SK-N-MC (cell line): ENCODE measurements at regions not wholly inside any gene's neighbourhood (a gene's known extent, or its start where the extent isn't known, plus 50 kb on each side); places are given as distances from the start of the nearest gene placed in this dataset.
A peak's percentile ranks its signal among the peaks of the same experiment; 100 is the strongest.
"Not testable (repeated sequence)": the region's sequence is repeated elsewhere in the genome, so short reads cannot be mapped to it uniquely, and the experiment has no call there.

Source experiments
- DNase-seq: peaks from one replicate; pipeline ENCODE4 v3.0.0-alpha.2; 2011; ENCODE audit warnings: low read depth, low spot score
- H3K27ac ChIP-seq: fragments of 200-600 bp; sonication (generic); 2 replicates; pipeline ENCODE4 v1.5.1; 2016; ENCODE audit warnings: mixed run types
- H3K36me3 ChIP-seq: fragments of 200-600 bp; sonication (generic); 2 replicates; pipeline ENCODE4 v1.6.1; 2017; ENCODE audit warnings: antibody characterized with exemption, low read length, mixed read lengths; ENCODE audit not compliant: insufficient read depth
- H3K4me3 ChIP-seq: fragments of 200-600 bp; sonication (generic); 2 replicates; pipeline ENCODE4 v1.5.1; 2016
- H3K9ac ChIP-seq: fragments of 200-600 bp; sonication (generic); 2 replicates; pipeline ENCODE4 v1.8.0; 2017; ENCODE audit warnings: mixed run types, mixed read lengths; ENCODE audit not compliant: insufficient read length
- H3K9me3 ChIP-seq: fragments of 200-600 bp; sonication (generic); 2 replicates; pipeline ENCODE4 v1.6.1; 2017; ENCODE audit warnings: low read depth, mild to moderate bottlenecking, antibody characterized with exemption, low read length, moderate library complexity, mixed read lengths
- POLR2AphosphoS5 ChIP-seq: IDR thresholded peaks from 2 replicates; pipeline ENCODE4 v1.6.1; 2012; ENCODE audit warnings: mild to moderate bottlenecking, low read depth, low read length, borderline replicate concordance

DNA sequence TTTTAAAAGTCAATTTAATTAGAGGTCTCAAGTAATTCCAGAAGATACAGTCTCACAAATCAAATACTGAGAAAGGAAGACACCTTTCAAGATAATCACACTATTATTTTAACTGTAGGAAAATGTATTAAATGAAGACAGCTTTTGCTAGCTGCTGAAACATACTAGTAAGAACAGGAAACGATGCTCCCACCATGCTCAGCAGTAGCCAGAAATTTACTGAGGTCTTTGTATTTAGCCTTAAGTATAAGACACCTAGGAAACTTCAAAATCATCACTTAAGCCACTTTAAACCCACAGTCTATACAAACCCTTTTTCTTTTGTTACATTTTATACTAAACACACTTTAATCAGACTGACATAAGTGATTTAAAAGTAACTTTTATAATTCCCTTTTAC lies 72.7 kb upstream of the NPIPB12 start:
- not testable (repeated sequence) for H3K9me3 ChIP-seq, H3K4me3 ChIP-seq, H3K9ac ChIP-seq, H3K36me3 ChIP-seq, DNase-seq, H3K27ac ChIP-seq

DNA sequence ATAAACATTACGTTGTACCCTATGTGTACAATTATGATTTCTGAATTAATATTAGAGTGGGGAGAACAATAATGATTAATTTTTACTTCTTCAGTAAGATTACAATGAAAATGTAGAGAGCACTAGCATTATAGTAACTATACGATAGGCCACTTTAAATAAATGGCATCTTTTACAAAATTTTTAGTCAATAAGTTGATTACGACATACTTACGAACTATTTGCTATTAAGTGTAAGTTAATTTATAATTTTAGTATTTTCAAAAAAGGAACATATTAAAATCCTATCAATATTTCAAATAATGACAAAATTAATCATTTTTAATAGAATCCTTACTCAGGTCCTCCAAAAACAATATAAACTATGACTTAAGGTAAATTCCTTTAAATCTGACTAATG lies 75.6 kb upstream of the NPIPB12 start:
- not testable (repeated sequence) for H3K36me3 ChIP-seq, H3K4me3 ChIP-seq, H3K9me3 ChIP-seq, H3K9ac ChIP-seq, DNase-seq, H3K27ac ChIP-seq

- H3K4me3 ChIP-seq, H3K36me3 ChIP-seq, H3K27ac ChIP-seq, DNase-seq, H3K9ac ChIP-seq, H3K9me3 ChIP-seq: not testable (repeated sequence)
Observed at GRCh38 chr16:29591919-29592318, 71.1 kb upstream of the SPN start.

- not testable (repeated sequence) for H3K9me3 ChIP-seq, DNase-seq, H3K27ac ChIP-seq
Observed at GRCh38 chr16:29594269-29594925, 68.7 kb upstream of the SPN start.

GRCh38 chr16:29594926-29595838 lies 67.9 kb upstream of the SPN start:
- H3K36me3 ChIP-seq, H3K9me3 ChIP-seq, H3K27ac ChIP-seq, DNase-seq: not testable (repeated sequence)
- Histone ChIP-seq H3K4me3 (peak overlapping the region; percentile 83), H3K9ac (peak overlapping the region; percentile 59)
- TF ChIP-seq POLR2AphosphoS5 = peak; percentile 60; the same call in 1 of the 2 replicates

More at GRCh38 chr16:29594269-29594925, 68.7 kb upstream of the SPN start:
- Histone ChIP-seq H3K4me3 (peak overlapping the region; percentile 83), H3K9ac (peak overlapping the region; percentile 59)
- H3K36me3 ChIP-seq = not testable (repeated sequence)

DNA sequence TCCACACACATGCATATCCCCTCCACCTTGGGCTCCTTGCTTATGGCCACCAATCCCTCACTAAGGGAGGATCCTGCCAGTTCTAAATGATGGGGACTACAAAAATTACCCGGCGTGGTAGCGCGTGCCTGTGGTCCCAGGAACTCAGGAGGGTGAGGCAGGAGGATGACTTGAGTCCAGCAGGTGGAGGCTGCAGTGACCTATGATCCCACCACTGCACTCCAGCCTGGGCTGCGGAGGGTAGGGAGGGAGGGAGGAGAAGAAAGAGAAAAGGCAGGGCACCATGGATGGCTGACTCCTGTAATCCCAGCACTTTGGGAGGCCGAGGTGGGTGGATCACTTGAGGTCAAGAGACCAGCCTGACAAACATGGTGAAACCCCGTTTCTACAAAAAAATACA lies 66.0 kb upstream of the SPN start:
- not testable (repeated sequence) for H3K36me3 ChIP-seq, H3K27ac ChIP-seq

DNA sequence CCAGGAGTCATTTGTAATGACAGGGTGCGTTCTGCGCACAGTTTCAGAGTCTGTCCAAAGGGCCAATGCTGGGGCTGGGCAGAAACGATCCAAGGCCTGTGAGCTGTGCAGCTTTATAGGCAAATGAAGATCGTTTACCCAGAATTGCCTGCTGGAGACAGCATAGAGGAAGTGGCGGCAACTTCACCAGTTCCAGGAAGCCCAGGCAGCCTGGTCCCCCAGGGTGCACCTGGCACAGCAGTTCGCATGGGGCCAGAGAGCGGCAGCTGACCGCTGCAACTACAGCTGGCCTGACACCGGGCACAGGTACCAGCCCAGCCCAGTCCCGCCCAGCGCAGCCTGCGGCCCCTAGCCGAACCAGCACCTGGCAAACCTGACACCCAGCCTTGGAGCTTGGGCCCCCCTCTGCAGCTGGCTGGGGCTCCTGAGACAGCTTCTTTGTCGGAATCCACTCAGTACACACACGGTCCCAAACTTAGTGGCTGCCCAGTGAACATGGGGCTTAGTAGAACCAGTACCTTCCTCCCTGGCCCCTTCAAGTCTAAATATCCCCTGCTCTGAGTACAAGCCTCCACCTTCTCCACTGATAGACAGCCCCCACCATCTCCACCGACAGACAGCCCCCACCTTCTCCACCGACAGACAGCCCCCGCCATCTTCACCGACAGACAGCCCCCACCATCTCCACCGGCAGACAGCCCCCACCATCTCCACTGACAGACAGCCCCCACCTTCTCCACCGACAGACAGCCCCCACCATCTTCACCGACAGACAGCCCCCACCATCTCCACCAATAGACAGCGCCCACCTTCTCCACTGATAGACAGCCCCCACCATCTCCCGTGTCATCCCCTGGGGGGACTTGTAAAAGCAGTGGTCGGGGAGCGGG lies 62.7 kb upstream of the SPN start:
- not testable (repeated sequence) for H3K36me3 ChIP-seq, H3K9me3 ChIP-seq, H3K9ac ChIP-seq, H3K27ac ChIP-seq, DNase-seq, H3K4me3 ChIP-seq

More for the DNA sequence above, 66.0 kb upstream of the SPN start:
- not testable (repeated sequence) for H3K9me3 ChIP-seq, H3K9ac ChIP-seq, H3K4me3 ChIP-seq, DNase-seq

GRCh38 chr16:29602247-29602625 lies 60.8 kb upstream of the SPN start:
- not testable (repeated sequence) for H3K9me3 ChIP-seq, DNase-seq, H3K4me3 ChIP-seq, H3K9ac ChIP-seq, H3K27ac ChIP-seq, H3K36me3 ChIP-seq

DNA sequence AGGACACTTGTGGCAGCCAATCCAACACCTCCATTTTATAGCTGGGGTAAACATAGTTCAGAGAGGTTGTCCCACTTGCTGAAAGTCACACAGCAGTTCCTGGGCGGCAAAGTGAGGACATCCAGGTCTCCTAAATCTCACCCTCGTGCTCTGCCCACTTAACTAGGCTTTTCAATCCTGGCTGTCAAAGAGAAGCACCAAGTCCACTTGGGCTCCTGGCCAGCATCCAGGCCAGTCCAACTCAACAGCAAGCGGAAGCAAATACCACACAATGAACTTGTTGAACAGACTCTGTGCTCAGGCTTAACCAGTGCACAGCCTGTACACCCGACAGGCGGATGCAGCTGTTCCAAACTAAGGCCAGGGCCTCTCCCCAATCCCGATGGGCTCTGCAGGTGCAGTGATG lies 60.4 kb upstream of the SPN start:
- not testable (repeated sequence) for H3K9ac ChIP-seq, H3K9me3 ChIP-seq, H3K36me3 ChIP-seq, H3K27ac ChIP-seq, H3K4me3 ChIP-seq, DNase-seq

- H3K27ac ChIP-seq, H3K4me3 ChIP-seq, DNase-seq, H3K9me3 ChIP-seq, H3K9ac ChIP-seq, H3K36me3 ChIP-seq: not testable (repeated sequence)
Observed at GRCh38 chr16:29604631-29605549, 58.2 kb upstream of the SPN start.

DNA sequence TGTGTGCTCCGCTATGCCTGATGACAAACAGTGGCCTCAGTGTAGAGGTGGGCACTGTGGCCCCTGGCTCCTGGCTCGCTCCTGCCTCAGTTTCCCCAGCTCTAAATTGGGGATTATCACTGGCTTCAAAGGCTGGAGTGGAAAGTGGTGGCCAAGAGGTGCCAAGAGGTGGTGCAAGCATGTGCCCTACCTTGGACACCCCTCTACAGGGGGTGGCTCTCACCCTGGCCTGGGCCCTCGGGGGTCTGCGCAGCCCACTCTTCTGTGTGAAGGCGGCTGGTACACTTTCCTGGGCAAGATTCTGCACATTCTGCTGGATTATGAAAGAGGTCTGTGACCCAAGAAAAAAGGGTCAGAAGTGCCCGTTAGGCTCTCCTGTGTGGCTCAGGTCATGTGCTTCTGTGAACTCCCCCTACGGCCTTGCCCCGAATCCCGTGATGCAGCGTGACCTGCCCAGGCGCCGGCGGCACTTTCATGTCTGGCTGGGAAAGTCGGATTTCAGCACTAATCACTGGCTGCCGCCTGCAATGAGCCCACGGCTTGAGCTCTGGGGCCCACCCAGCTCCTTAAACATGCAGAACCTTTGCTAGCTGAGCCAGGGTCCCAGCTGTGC lies 57.3 kb upstream of the SPN start:
- H3K27ac ChIP-seq, H3K4me3 ChIP-seq, DNase-seq, H3K36me3 ChIP-seq, H3K9me3 ChIP-seq, H3K9ac ChIP-seq: not testable (repeated sequence)

DNA sequence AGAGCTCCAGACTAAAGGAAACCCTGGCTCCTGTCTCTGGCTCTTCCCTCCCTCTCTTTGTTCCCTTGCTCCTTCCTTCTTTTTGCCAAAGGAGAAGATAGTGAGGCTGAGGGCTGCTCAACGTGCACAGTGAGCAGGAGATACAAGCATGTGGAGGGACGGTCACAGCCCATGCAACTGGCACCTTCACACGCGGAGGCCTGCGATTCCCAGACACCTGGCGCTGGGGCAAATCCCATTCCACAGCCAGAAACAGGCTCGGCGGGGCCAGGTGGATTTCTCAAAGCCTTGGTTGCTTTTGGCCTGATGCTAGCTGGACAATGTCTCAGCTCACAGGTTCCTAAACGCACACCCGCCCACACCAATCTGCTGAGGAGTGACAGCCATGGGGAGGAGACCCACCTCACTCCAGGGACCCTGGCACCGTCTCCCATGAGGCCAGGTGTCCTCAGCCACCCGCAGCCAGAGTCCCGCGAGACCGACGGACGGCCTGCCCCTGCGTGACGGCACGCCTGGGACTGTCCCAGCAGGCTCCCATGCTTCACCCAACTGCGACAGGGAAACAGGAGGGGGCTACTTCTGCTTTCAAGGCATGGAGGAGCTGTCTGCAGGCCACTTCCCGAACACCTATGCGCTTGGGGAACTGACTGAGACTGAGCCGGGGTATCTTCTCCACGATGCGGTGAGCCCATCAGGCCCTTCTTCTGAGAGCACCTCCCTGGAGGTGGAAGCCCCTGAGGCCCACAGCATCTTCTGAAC lies 56.2 kb upstream of the SPN start:
- H3K9ac ChIP-seq, H3K27ac ChIP-seq, DNase-seq, H3K4me3 ChIP-seq, H3K9me3 ChIP-seq, H3K36me3 ChIP-seq: not testable (repeated sequence)
